ENCODE measurements at regions not wholly inside any gene's neighbourhood (a gene's known extent, or its start where the extent isn't known, plus 50 kb on each side); places are given as distances from the start of the nearest gene placed in this dataset.

- TF ChIP-seq CTCF (conservative IDR thresholded peaks at IDR 0.05), result no peak
- TF ChIP-seq ZFX (IDR thresholded peaks at IDR 0.05), result no peak
Observed at GRCh38 chr5:36457511-36458270, 148.7 kb upstream of the SLC1A3 start.
